Activated CD4-positive, alpha-beta memory T cell treated with anti-CD3 and anti-CD28 coated beads for 36 hours (primary cell): ENCODE measurements at regions not wholly inside any gene's neighbourhood (a gene's known extent, or its start where the extent isn't known, plus 50 kb on each side); places are given as distances from the start of the nearest gene placed in this dataset.

Source experiments
- CTCF ChIA-PET: fragments of 350-600 bp; sonication (Branson Sonifier 250); formaldehyde crosslinking; loops from one replicate; lab custom pipeline; 2021; ENCODE audit warnings: antibody characterized with exemption, inconsistent platforms; lab: Charles Lee
- POLR2A ChIA-PET: fragments of 350-600 bp; sonication (Branson Sonifier 250); formaldehyde crosslinking; loops from one replicate; lab custom pipeline; 2021; ENCODE audit warnings: antibody characterized with exemption; lab: Charles Lee
- DNase-seq: peaks from one replicate; pipeline ENCODE4 v3.0.0-alpha.2; 2020
- H3K27ac Mint-ChIP-seq: one replicate; pipeline ENCODE4 v1.8.0; 2021; ENCODE audit warnings: mixed read lengths
- H3K27me3 Mint-ChIP-seq: one replicate; pipeline ENCODE4 v1.8.0; 2021; ENCODE audit warnings: mixed read lengths
- H3K36me3 Mint-ChIP-seq: one replicate; pipeline ENCODE4 v1.8.0; 2021; ENCODE audit warnings: mixed read lengths
- H3K4me1 Mint-ChIP-seq: one replicate; pipeline ENCODE4 v1.8.0; 2021; ENCODE audit warnings: low read depth, mixed read lengths
- H3K4me3 Mint-ChIP-seq: one replicate; pipeline ENCODE4 v1.8.0; 2021; ENCODE audit warnings: mild to moderate bottlenecking, mixed read lengths
- H3K9me3 Mint-ChIP-seq: one replicate; pipeline ENCODE4 v1.8.0; 2021; ENCODE audit warnings: mixed read lengths
- intact Hi-C: fragments of 100-400 bp; cut with micrococcal nuclease; formaldehyde crosslinking; loops from one replicate; pipeline ENCODE4 v1.15.1; 2023

- no peaks in the 10 kb centered on the region for H3K9me3 Mint-ChIP-seq
- no peak overlapping the region for H3K27ac Mint-ChIP-seq
- no peaks in the 10 kb centered on the region for H3K36me3 Mint-ChIP-seq
- CTCF ChIA-PET: no interaction called here
- intact Hi-C loops: no loop called here
- POLR2A ChIA-PET: no interaction called here
- H3K27me3 Mint-ChIP-seq: no peaks in the 10 kb centered on the region
- peaks cover 4% of the 10 kb centered on the region for H3K4me1 Mint-ChIP-seq
- no peak for DNase-seq
- no peak overlapping the region for H3K4me3 Mint-ChIP-seq
Measured at GRCh38 chrX:38856670-38857265, 55.5 kb downstream of the MID1IP1 start.

- Mint-ChIP-seq H3K9me3 (no peaks in the 10 kb centered on the region), H3K27me3 (no peaks in the 10 kb centered on the region), H3K4me1 (peaks cover 4% of the 10 kb centered on the region), H3K36me3 (no peaks in the 10 kb centered on the region), H3K4me3 (no peak overlapping the region), H3K27ac (no peak overlapping the region)
- DNase-seq: no peak
- intact Hi-C loops: no loop called here
- ChIA-PET POLR2A (no interaction called here), CTCF (no interaction called here)
Measured at GRCh38 chrX:38857736-38858523, 56.7 kb downstream of the MID1IP1 start.

GRCh38 chrX:38859602-38860001 lies 58.3 kb downstream of the MID1IP1 start:
- Mint-ChIP-seq H3K9me3 (no peaks in the 10 kb centered on the region), H3K4me1 (peaks cover 4% of the 10 kb centered on the region), H3K36me3 (no peaks in the 10 kb centered on the region), H3K27me3 (no peaks in the 10 kb centered on the region), H3K27ac (no peak overlapping the region), H3K4me3 (no peak overlapping the region)
- intact Hi-C loops: loop anchor here (2.0 to 5.0 kb wide), 2 partner anchors 47 to 57 kb away; partner anchors contain the start of gene MID1IP1
- CTCF ChIA-PET: no interaction called here
- POLR2A ChIA-PET: no interaction called here
- DNase-seq: no peak

- H3K27me3 Mint-ChIP-seq: no peaks in the 10 kb centered on the region
- peak; percentile 39 for DNase-seq
- H3K4me3 Mint-ChIP-seq: no peak overlapping the region
- no peak overlapping the region for H3K27ac Mint-ChIP-seq
- POLR2A ChIA-PET: no interaction called here
- CTCF ChIA-PET: no interaction called here
- H3K36me3 Mint-ChIP-seq: no peaks in the 10 kb centered on the region
- intact Hi-C loops: loop anchor here (2.0 to 5.0 kb wide), 2 partner anchors 48 to 58 kb away; partner anchors contain the start of gene MID1IP1
- H3K9me3 Mint-ChIP-seq: no peaks in the 10 kb centered on the region
- peaks cover 4% of the 10 kb centered on the region for H3K4me1 Mint-ChIP-seq
Measured at GRCh38 chrX:38860106-38861013, 59.1 kb downstream of the MID1IP1 start.

- Mint-ChIP-seq H3K4me3 (no peak overlapping the region), H3K4me1 (peaks cover 4% of the 10 kb centered on the region), H3K27me3 (no peaks in the 10 kb centered on the region), H3K9me3 (no peaks in the 10 kb centered on the region), H3K27ac (no peak overlapping the region), H3K36me3 (no peaks in the 10 kb centered on the region)
- intact Hi-C loops: loop anchor here (2.0 to 5.0 kb wide), 2 partner anchors 49 to 59 kb away; partner anchors contain the start of gene MID1IP1
- CTCF ChIA-PET: no interaction called here
- POLR2A ChIA-PET: no interaction called here
- no peak for DNase-seq
Measured at GRCh38 chrX:38861489-38861888, 60.2 kb downstream of the MID1IP1 start.

GRCh38 chrX:38862100-38862499 lies 60.8 kb downstream of the MID1IP1 start:
- Mint-ChIP-seq H3K4me1 (no peaks in the 10 kb centered on the region), H3K36me3 (no peaks in the 10 kb centered on the region), H3K9me3 (no peaks in the 10 kb centered on the region), H3K27me3 (no peaks in the 10 kb centered on the region), H3K4me3 (no peak overlapping the region), H3K27ac (no peak overlapping the region)
- intact Hi-C loops: loop anchor here (5.0 kb wide), 1 partner anchor 60 kb away; the partner anchor contains the start of gene MID1IP1
- ChIA-PET CTCF (no interaction called here), POLR2A (no interaction called here)
- no peak for DNase-seq

GRCh38 chrX:38864165-38864564 lies 62.9 kb downstream of the MID1IP1 start:
- H3K4me1 Mint-ChIP-seq: no peaks in the 10 kb centered on the region
- H3K9me3 Mint-ChIP-seq: no peaks in the 10 kb centered on the region
- no peak for DNase-seq
- H3K4me3 Mint-ChIP-seq: no peak overlapping the region
- ChIA-PET CTCF (no interaction called here), POLR2A (interaction anchor here (0.6 kb wide), 1 partner anchor 54 kb away, joined by 3 read pairs; no protein-coding TSS in a partner anchor)
- intact Hi-C loops: loop anchor here (5.0 kb wide), 1 partner anchor 62 kb away; the partner anchor contains the start of gene MID1IP1
- no peaks in the 10 kb centered on the region for H3K36me3 Mint-ChIP-seq
- no peaks in the 10 kb centered on the region for H3K27me3 Mint-ChIP-seq
- no peak overlapping the region for H3K27ac Mint-ChIP-seq

- H3K27ac Mint-ChIP-seq: no peak overlapping the region
- intact Hi-C loops: no loop called here
- ChIA-PET POLR2A (no interaction called here), CTCF (no interaction called here)
- H3K9me3 Mint-ChIP-seq: no peaks in the 10 kb centered on the region
- DNase-seq: no peak
- no peaks in the 10 kb centered on the region for H3K4me1 Mint-ChIP-seq
- no peaks in the 10 kb centered on the region for H3K27me3 Mint-ChIP-seq
- no peaks in the 10 kb centered on the region for H3K36me3 Mint-ChIP-seq
- no peak overlapping the region for H3K4me3 Mint-ChIP-seq
Measured at GRCh38 chrX:38868321-38868720, 67.1 kb downstream of the MID1IP1 start.

GRCh38 chrX:38868941-38869401 lies 67.7 kb downstream of the MID1IP1 start:
- Mint-ChIP-seq H3K9me3 (no peaks in the 10 kb centered on the region), H3K4me3 (no peak overlapping the region), H3K27ac (no peak overlapping the region), H3K36me3 (no peaks in the 10 kb centered on the region), H3K27me3 (no peaks in the 10 kb centered on the region), H3K4me1 (no peaks in the 10 kb centered on the region)
- CTCF ChIA-PET: no interaction called here
- intact Hi-C loops: no loop called here
- POLR2A ChIA-PET: no interaction called here
- no peak for DNase-seq

GRCh38 chrX:38870361-38870895 lies 69.2 kb downstream of the MID1IP1 start:
- no peak overlapping the region for H3K27ac Mint-ChIP-seq
- intact Hi-C loops: no loop called here
- DNase-seq: no peak
- no peaks in the 10 kb centered on the region for H3K9me3 Mint-ChIP-seq
- H3K4me3 Mint-ChIP-seq: no peak overlapping the region
- no peaks in the 10 kb centered on the region for H3K27me3 Mint-ChIP-seq
- CTCF ChIA-PET: no interaction called here
- POLR2A ChIA-PET: no interaction called here
- H3K4me1 Mint-ChIP-seq: no peaks in the 10 kb centered on the region
- no peaks in the 10 kb centered on the region for H3K36me3 Mint-ChIP-seq

- H3K4me1 Mint-ChIP-seq: no peaks in the 10 kb centered on the region
- CTCF ChIA-PET: no interaction called here
- no peak overlapping the region for H3K27ac Mint-ChIP-seq
- no peak for DNase-seq
- intact Hi-C loops: no loop called here
- H3K4me3 Mint-ChIP-seq: no peak overlapping the region
- POLR2A ChIA-PET: no interaction called here
- no peaks in the 10 kb centered on the region for H3K27me3 Mint-ChIP-seq
- H3K36me3 Mint-ChIP-seq: no peaks in the 10 kb centered on the region
- no peaks in the 10 kb centered on the region for H3K9me3 Mint-ChIP-seq
Measured at GRCh38 chrX:38871129-38872029, 70.1 kb downstream of the MID1IP1 start.
